NB4 (cell line): ENCODE measurements at regions not wholly inside any gene's neighbourhood (a gene's known extent, or its start where the extent isn't known, plus 50 kb on each side); places are given as distances from the start of the nearest gene placed in this dataset.

Source experiments
- DNase-seq: peaks from one replicate; pipeline ENCODE4 v3.0.0; 2010; ENCODE audit warnings: low read depth
- H3K4me3 ChIP-seq: one replicate; pipeline ENCODE4 v1.5.1; 2011; ENCODE audit warnings: mild to moderate bottlenecking, low read depth, low read length, moderate library complexity
- MYC ChIP-seq: IDR thresholded peaks from 2 replicates; pipeline ENCODE4 v1.6.1; 2011; ENCODE audit warnings: low read depth, low read length
- POLR2A ChIP-seq: IDR thresholded peaks from 2 replicates; pipeline ENCODE4 v1.6.1; 2011; ENCODE audit warnings: mild to moderate bottlenecking; ENCODE audit not compliant: insufficient read length; ENCODE audit errors: extremely low read depth
- TF ChIP-seq, protein P1 (sequence below): IDR thresholded peaks from 2 replicates; pipeline ENCODE4 v1.6.1; 2011; ENCODE audit warnings: low read depth, low read length
- TF ChIP-seq, protein P2 (sequence below): IDR thresholded peaks from one replicate; pipeline ENCODE4 v1.5.1; 2012; ENCODE audit warnings: low read depth, low read length

DNA sequence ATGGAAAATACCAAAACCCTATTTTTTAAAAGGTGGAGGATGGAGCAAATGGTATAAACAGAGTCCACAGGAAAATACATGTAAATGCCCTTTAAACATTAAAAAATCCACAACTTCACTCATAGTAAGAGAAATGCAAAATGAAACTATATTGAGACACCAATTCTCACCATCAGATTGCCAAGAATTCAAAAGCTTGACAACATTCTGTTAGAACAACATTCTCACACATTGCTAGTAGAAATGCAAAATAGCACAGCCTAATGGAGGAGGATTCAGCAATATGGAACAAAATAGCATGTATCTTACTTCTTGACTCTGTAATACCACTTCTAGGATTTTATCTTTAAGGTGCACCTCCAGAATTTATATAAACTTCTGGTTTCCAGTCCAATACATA lies 351.8 kb downstream of the NXPE2 start:
- TF ChIP-seq, protein P1, sequence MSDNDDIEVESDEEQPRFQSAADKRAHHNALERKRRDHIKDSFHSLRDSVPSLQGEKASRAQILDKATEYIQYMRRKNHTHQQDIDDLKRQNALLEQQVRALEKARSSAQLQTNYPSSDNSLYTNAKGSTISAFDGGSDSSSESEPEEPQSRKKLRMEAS, result no peak
- no peak for TF ChIP-seq MYC
- TF ChIP-seq, protein P2, sequence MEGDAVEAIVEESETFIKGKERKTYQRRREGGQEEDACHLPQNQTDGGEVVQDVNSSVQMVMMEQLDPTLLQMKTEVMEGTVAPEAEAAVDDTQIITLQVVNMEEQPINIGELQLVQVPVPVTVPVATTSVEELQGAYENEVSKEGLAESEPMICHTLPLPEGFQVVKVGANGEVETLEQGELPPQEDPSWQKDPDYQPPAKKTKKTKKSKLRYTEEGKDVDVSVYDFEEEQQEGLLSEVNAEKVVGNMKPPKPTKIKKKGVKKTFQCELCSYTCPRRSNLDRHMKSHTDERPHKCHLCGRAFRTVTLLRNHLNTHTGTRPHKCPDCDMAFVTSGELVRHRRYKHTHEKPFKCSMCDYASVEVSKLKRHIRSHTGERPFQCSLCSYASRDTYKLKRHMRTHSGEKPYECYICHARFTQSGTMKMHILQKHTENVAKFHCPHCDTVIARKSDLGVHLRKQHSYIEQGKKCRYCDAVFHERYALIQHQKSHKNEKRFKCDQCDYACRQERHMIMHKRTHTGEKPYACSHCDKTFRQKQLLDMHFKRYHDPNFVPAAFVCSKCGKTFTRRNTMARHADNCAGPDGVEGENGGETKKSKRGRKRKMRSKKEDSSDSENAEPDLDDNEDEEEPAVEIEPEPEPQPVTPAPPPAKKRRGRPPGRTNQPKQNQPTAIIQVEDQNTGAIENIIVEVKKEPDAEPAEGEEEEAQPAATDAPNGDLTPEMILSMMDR, result no peak
- no peak for TF ChIP-seq POLR2A
- no peak for DNase-seq
- no peak overlapping the region for H3K4me3 ChIP-seq

DNA sequence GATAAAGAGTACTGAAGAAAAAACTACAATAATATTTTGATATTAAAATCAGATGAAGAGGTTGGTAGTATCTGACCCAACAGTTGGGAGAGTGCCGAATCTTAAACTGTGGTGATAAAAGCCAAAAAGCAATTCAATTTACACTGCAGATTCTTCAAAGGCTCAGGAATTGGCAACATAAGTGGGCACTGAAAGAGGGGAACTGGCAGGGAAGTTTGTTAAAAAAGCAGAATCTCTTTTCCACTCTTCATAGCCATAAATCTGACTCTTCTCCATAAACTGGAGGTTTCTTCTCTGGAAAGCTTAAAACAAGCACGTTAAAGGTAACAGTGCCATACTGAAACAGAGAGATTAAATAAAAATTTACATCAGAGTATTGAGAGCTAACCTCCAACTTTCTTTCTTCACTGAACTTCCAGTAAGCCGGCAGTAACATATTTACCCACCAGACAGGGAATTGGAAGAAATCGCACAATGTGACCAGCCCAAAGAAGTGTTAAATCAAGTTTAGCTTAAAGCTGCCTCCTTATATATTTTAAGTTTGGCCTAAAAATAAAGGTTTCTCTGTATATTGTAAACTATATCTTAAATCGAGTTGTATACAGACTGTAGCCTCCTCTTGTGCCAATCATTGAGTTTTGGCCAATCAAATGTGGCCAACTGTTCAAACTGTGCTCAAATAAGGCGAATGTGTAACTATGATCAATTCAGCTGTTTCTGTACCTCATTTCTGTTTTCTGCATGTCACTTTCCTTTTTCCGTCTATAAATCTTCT lies 358.3 kb downstream of the NXPE2 start:
- no peak for DNase-seq
- TF ChIP-seq, protein P1, result no peak
- TF ChIP-seq MYC, result no peak
- TF ChIP-seq, protein P2, result no peak
- no peak for TF ChIP-seq POLR2A
- H3K4me3 ChIP-seq, result no peak overlapping the region

DNA sequence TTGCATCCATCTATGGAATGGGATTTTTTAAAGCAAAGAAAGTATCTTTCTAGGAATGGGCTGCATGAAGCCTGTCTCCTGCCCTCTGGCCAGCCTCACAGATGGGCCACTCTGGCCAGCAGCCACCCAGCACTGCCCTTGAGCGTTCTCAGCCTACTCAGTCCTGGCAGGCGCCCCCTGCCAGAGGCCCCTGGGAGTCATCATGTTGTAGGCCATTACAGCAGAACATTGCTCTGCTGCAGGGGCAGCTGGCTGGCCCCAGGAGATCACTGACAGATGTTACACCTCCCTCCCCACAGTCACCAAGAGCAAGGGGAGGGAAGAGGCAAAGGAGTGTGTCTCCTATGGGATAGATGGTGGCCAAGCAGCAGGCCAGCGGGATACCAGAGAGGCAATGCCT lies 363.7 kb downstream of the NXPE2 start:
- no peak for TF ChIP-seq POLR2A
- TF ChIP-seq, protein P2, result no peak

DNA sequence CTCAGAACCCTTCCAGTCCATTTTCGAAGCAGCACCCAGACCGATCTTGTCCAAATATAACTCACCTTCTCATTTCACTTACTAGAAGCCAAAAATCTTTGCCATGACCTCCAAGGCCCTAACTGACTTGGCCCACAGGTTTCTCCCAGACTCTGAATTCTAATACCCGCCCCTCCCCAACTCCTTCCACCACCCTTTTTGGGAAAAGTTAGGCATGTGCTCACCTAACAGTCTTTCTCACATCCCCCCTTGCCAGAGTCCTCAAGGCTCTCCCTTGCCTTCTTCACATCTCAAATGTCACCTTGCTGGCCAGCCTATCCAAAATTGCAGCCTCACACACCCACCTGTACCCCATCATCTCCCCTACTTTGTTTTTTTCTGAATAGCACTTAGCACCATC lies 369.3 kb downstream of the NXPE2 start:
- H3K4me3 ChIP-seq, result no peak overlapping the region
- TF ChIP-seq MYC (no peak), POLR2A (no peak)
- TF ChIP-seq, protein P2, result no peak
- TF ChIP-seq, protein P1, result no peak
- no peak for DNase-seq

More for the DNA sequence above, 363.7 kb downstream of the NXPE2 start:
- H3K4me3 ChIP-seq, result no peak overlapping the region
- DNase-seq, result no peak

DNA sequence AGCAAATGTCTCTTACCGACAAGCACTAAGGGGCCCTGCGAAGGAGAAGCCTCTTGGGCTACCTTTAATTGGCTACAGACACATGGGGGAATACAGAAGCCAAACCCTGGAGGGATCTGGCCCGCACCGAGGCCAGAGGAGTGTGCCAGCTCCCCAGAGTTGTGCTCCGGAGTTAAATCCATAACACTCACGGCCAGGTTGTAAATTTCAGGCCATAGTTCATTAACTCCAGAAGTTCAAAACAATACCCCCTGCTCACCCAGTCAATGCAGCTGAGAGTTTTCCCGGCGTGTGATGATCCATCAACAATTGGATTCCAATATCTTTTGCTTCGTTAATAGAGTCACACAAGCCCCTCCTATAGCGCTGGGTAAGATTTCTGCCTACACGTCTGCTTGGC lies 371.5 kb downstream of the NXPE2 start:
- H3K4me3 ChIP-seq, result no peak overlapping the region
- DNase-seq, result no peak
- TF ChIP-seq, protein P2, result no peak
- TF ChIP-seq MYC (no peak), POLR2A (no peak)
- TF ChIP-seq, protein P1, result no peak

DNA sequence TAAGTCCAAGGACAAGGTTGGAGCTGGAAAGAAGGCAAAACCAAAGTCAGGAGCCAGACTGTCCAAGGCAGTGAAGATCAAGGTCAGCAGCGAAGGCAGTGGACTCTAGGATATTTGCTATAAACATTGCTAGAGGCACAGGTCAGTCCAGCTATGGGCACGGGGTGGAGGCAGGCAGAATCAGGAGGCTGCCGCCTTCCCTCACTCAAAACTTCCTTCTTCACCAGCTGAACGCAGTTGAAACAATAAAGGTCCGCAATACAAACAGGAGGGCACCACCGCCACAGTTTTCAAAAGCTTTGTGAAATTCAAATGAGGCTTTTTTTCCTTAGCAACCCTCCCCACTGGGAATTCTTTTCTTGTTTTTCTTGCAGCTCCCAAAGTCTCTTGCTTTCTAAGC lies 372.4 kb downstream of the NXPE2 start:
- no peak for DNase-seq
- no peak overlapping the region for H3K4me3 ChIP-seq
- TF ChIP-seq, protein P2, result no peak
- TF ChIP-seq MYC, result no peak
- TF ChIP-seq POLR2A, result no peak
- TF ChIP-seq, protein P1, result no peak
